Neural progenitor cell (in vitro differentiated cells): ENCODE measurements at regions not wholly inside any gene's neighbourhood (a gene's known extent, or its start where the extent isn't known, plus 50 kb on each side); places are given as distances from the start of the nearest gene placed in this dataset.

Source experiments
- CTCF ChIP-seq: fragments of 200-600 bp; sonication (generic); IDR thresholded peaks from 2 replicates; pipeline ENCODE4 v1.5.1; 2017; ENCODE audit warnings: antibody characterized with exemption, mild to moderate bottlenecking
- EZH2 ChIP-seq: fragments of 200-600 bp; sonication (generic); IDR thresholded peaks from 2 replicates; pipeline ENCODE4 v1.6.1; 2017; ENCODE audit warnings: antibody characterized with exemption, mild to moderate bottlenecking, moderate library complexity

- TF ChIP-seq CTCF (no peak), EZH2 (no peak)
Measured at GRCh38 chr9:15080401-15080800, 170.2 kb upstream of the FREM1 start.
